GM13976 (cell line): ENCODE measurements at regions not wholly inside any gene's neighbourhood (a gene's known extent, or its start where the extent isn't known, plus 50 kb on each side); places are given as distances from the start of the nearest gene placed in this dataset.
A peak's percentile ranks its signal among the peaks of the same experiment; 100 is the strongest.
"Not testable (repeated sequence)": the region's sequence is repeated elsewhere in the genome, so short reads cannot be mapped to it uniquely, and the experiment has no call there.

ENCODE experiments used
- DNase-seq: peaks from one replicate; pipeline ENCODE4 v3.0.0; 2012; ENCODE audit warnings: low spot score
- CTCF ChIP-seq: IDR thresholded peaks from 2 replicates; pipeline ENCODE4 v1.5.1; 2012; ENCODE audit warnings: borderline replicate concordance, mild to moderate bottlenecking; ENCODE audit not compliant: insufficient read depth; ENCODE audit errors: extremely low read depth, missing control alignments, control extremely low read depth
- in situ Hi-C: fragments of 300-500 bp; cut with MboI; formaldehyde crosslinking; loops from one replicate; pipeline ENCODE4 v1.12.0; 2022; ENCODE audit warnings: low sequenced_read_pairs, mixed read lengths, inconsistent platforms; ENCODE audit not compliant: unreplicated experiment

- in situ Hi-C loops: no loop called here
- no peak for DNase-seq
- TF ChIP-seq CTCF: no peak
Measured at GRCh38 chr3:104245981-104246380, 1120.7 kb upstream of the ALCAM start.

GRCh38 chr3:104257486-104257885 is 1109.2 kb upstream of the ALCAM start:
- DNase-seq: no peak
- in situ Hi-C loops: no loop called here
- TF ChIP-seq CTCF: no peak

GRCh38 chr3:104263477-104263876 is 1103.2 kb upstream of the ALCAM start:
- DNase-seq: no peak
- in situ Hi-C loops: no loop called here
- TF ChIP-seq CTCF: no peak

GRCh38 chr3:104266219-104266618 is 1100.5 kb upstream of the ALCAM start:
- DNase-seq, in situ Hi-C loops: not testable (repeated sequence)

GRCh38 chr3:104269771-104270170 is 1096.9 kb upstream of the ALCAM start:
- DNase-seq: no peak
- in situ Hi-C loops: no loop called here
- TF ChIP-seq CTCF: no peak

- no peak for DNase-seq
- TF ChIP-seq CTCF: peak; percentile 69
- in situ Hi-C loops: no loop called here
Measured at GRCh38 chr3:104273046-104273649, 1093.6 kb upstream of the ALCAM start.

- TF ChIP-seq CTCF: no peak
- in situ Hi-C loops: loop anchor here (25.0 kb wide), 1 partner anchor 1087 kb away; the partner anchor contains the start of gene ALCAM
- no peak for DNase-seq
Measured at GRCh38 chr3:104275199-104275598, 1091.5 kb upstream of the ALCAM start.
